Fibroblast of villous mesenchyme (primary cell): ENCODE measurements at regions not wholly inside any gene's neighbourhood (a gene's known extent, or its start where the extent isn't known, plus 50 kb on each side); places are given as distances from the start of the nearest gene placed in this dataset.

Experiments used
- DNase-seq: peaks from one replicate; pipeline ENCODE4 v3.0.0-alpha.2; 2010; ENCODE audit warnings: low read depth
- H3K4me3 ChIP-seq: 2 replicates; pipeline ENCODE4 v1.5.1; 2011; ENCODE audit warnings: low read depth, mild to moderate bottlenecking, low read length
- CTCF ChIP-seq: IDR thresholded peaks from 2 replicates; pipeline ENCODE4 v1.5.1; 2012; ENCODE audit warnings: low read depth, mild to moderate bottlenecking, low read length; ENCODE audit not compliant: insufficient read depth

GRCh38 chr6:3512832-3513231, 56.0 kb upstream of the SLC22A23 start:
- no peak overlapping the region for H3K4me3 ChIP-seq

GRCh38 chr6:3510617-3511016, 53.8 kb upstream of the SLC22A23 start:
- H3K4me3 ChIP-seq = no peak overlapping the region
- TF ChIP-seq CTCF = no peak
- DNase-seq = no peak

More at GRCh38 chr6:3512832-3513231, 56.0 kb upstream of the SLC22A23 start:
- no peak for TF ChIP-seq CTCF
- DNase-seq = no peak

GRCh38 chr6:3510178-3510577, 53.3 kb upstream of the SLC22A23 start:
- DNase-seq = no peak
- no peak overlapping the region for H3K4me3 ChIP-seq
- no peak for TF ChIP-seq CTCF

GRCh38 chr6:3509336-3509735, 52.5 kb upstream of the SLC22A23 start:
- DNase-seq = no peak
- H3K4me3 ChIP-seq = no peak overlapping the region
- TF ChIP-seq CTCF = no peak

- H3K4me3 ChIP-seq = no peak overlapping the region
- no peak for TF ChIP-seq CTCF
- DNase-seq = peak; percentile 73
Measured at GRCh38 chr6:3506751-3507383, 50.0 kb upstream of the SLC22A23 start.
